ENCODE measurements at regions not wholly inside any gene's neighbourhood (a gene's known extent, or its start where the extent isn't known, plus 50 kb on each side); places are given as distances from the start of the nearest gene placed in this dataset.

GRCh38 chr21:16789636-16790035 lies 723.2 kb upstream of the CXADR start:
- no peak for TF ChIP-seq POLR2AphosphoS5 (IDR thresholded peaks at IDR 0.05; ENCODE audit: borderline replicate concordance, low read depth, low read length)
- no peak for TF ChIP-seq FOXP2 (optimal IDR thresholded peaks at IDR 0.05; ENCODE audit: control extremely low read depth, extremely low read length, insufficient read depth)

Data from SK-N-MC (cell line).